Stomach (tissue), 4 donors: ENCODE measurements at regions not wholly inside any gene's neighbourhood (a gene's known extent, or its start where the extent isn't known, plus 50 kb on each side); places are given as distances from the start of the nearest gene placed in this dataset.

Experiments used
- EP300 ChIP-seq: sonication (generic); formaldehyde crosslinking; IDR thresholded peaks from one replicate; pipeline ENCODE4 v1.6.1; 2017; ENCODE audit warnings: antibody characterized with exemption
- TF ChIP-seq, protein P1 (sequence below), 7 experiments: fragments of 450-650 bp in 4 of 7; fragments of 200-600 bp in 3 of 7; sonication (generic) in 3 of 7; IDR thresholded peaks; one replicate each; pipeline ENCODE4 v1.5.1; 2016 to 2019; ENCODE audit warnings: antibody characterized with exemption in 7 of 7, control low read depth in 2 of 7, mild to moderate bottlenecking in 1 of 7

DNA sequence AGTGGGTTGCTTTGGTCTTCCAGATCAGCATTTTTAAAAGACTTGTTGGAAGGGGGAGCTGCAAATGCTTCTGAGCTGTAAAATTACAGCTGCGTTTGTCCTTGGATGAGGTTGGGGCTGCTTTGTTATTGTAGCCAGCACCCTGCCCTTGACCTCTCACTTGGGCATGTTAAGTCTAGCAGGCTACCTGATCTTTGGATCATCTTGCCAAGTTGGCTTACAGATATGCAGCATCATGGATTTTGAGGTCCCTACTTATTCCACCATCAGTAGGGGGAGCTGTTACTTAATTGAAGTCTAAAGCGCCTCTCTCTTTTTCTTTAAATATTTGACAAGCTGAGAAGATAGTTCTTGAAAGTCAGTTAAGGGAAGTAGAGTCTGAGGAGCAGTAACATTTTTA, 793.0 kb downstream of the MCTP2 start:
- TF ChIP-seq, protein P1, sequence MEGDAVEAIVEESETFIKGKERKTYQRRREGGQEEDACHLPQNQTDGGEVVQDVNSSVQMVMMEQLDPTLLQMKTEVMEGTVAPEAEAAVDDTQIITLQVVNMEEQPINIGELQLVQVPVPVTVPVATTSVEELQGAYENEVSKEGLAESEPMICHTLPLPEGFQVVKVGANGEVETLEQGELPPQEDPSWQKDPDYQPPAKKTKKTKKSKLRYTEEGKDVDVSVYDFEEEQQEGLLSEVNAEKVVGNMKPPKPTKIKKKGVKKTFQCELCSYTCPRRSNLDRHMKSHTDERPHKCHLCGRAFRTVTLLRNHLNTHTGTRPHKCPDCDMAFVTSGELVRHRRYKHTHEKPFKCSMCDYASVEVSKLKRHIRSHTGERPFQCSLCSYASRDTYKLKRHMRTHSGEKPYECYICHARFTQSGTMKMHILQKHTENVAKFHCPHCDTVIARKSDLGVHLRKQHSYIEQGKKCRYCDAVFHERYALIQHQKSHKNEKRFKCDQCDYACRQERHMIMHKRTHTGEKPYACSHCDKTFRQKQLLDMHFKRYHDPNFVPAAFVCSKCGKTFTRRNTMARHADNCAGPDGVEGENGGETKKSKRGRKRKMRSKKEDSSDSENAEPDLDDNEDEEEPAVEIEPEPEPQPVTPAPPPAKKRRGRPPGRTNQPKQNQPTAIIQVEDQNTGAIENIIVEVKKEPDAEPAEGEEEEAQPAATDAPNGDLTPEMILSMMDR (IDR thresholded peaks at IDR 0.05) = peak in 2 of 7 experiments; percentile 28 to 32
- TF ChIP-seq EP300 = no peak
